Lower lobe of right lung (tissue), 2 donors: ENCODE measurements at regions not wholly inside any gene's neighbourhood (a gene's known extent, or its start where the extent isn't known, plus 50 kb on each side); places are given as distances from the start of the nearest gene placed in this dataset.

Experiments
- ATAC-seq, 2 donors: fragments of 200-7000 bp; cut with Tn5 transposase; one replicate each; pipeline ENCODE4 v1.9.1; 2020 to 2022; ENCODE audit warnings: mild to moderate bottlenecking in 2 of 2, moderate library complexity in 2 of 2
- DNase-seq: peaks from one replicate; pipeline ENCODE4 v3.0.0-alpha.2; 2020
- H3K27ac ChIP-seq: fragments of 200-600 bp; one replicate; pipeline ENCODE4 v1.8.0; 2022
- H3K27me3 ChIP-seq: fragments of 200-600 bp; one replicate; pipeline ENCODE4 v1.8.0; 2022; ENCODE audit warnings: low read depth
- H3K36me3 ChIP-seq: fragments of 200-600 bp; one replicate; pipeline ENCODE4 v1.8.0; 2022; ENCODE audit warnings: mild to moderate bottlenecking
- H3K4me1 ChIP-seq: fragments of 200-600 bp; one replicate; pipeline ENCODE4 v1.8.0; 2022
- H3K4me3 ChIP-seq: fragments of 200-600 bp; one replicate; pipeline ENCODE4 v1.8.0; 2022; ENCODE audit warnings: mild to moderate bottlenecking
- H3K9me3 ChIP-seq: fragments of 200-600 bp; one replicate; pipeline ENCODE4 v1.8.0; 2022
- intact Hi-C: fragments of 100-400 bp; cut with DNase I; formaldehyde crosslinking; loops from one replicate; pipeline ENCODE4 v1.11.0; 2022
- TF ChIP-seq, protein P1 (sequence below): fragments of 200-600 bp; IDR thresholded peaks from one replicate; pipeline ENCODE4 v1.8.0; 2022; ENCODE audit warnings: antibody characterized with exemption, mild to moderate bottlenecking
- donor health status: DM: no; HTN: yes; CAD: no; lungs with severe emphysema.

DNA sequence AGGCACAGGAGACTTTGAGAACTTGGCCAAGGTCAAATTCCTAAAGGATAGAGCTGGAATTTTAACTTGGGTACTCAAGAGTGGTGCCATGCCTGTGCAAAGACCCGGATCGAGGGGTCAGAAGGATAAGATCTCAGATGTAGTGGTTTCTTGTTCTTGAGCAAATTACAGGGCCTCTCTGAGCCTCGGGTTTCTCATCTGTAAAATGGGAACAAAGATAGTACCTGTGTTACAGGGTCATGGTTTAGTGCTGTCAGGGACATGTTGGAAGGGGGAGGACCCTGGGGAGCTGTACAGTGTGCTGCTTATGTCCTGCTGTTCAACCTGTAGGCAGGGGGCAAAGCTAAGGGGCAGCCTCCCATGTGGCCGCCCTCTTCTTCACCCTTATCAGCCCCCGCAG lies 173.5 kb upstream of the HAAO start:
- no peaks in the 10 kb centered on the region for H3K36me3 ChIP-seq
- DNase-seq (no peak), ATAC-seq (no peak)
- H3K27me3 ChIP-seq, result no peaks in the 10 kb centered on the region
- peaks cover 34% of the 10 kb centered on the region for H3K4me1 ChIP-seq
- no peak overlapping the region for H3K4me3 ChIP-seq
- TF ChIP-seq, protein P1, sequence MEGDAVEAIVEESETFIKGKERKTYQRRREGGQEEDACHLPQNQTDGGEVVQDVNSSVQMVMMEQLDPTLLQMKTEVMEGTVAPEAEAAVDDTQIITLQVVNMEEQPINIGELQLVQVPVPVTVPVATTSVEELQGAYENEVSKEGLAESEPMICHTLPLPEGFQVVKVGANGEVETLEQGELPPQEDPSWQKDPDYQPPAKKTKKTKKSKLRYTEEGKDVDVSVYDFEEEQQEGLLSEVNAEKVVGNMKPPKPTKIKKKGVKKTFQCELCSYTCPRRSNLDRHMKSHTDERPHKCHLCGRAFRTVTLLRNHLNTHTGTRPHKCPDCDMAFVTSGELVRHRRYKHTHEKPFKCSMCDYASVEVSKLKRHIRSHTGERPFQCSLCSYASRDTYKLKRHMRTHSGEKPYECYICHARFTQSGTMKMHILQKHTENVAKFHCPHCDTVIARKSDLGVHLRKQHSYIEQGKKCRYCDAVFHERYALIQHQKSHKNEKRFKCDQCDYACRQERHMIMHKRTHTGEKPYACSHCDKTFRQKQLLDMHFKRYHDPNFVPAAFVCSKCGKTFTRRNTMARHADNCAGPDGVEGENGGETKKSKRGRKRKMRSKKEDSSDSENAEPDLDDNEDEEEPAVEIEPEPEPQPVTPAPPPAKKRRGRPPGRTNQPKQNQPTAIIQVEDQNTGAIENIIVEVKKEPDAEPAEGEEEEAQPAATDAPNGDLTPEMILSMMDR, result no peak
- H3K27ac ChIP-seq, result no peak overlapping the region
- intact Hi-C loops, result no loop called here
- no peaks in the 10 kb centered on the region for H3K9me3 ChIP-seq

DNA sequence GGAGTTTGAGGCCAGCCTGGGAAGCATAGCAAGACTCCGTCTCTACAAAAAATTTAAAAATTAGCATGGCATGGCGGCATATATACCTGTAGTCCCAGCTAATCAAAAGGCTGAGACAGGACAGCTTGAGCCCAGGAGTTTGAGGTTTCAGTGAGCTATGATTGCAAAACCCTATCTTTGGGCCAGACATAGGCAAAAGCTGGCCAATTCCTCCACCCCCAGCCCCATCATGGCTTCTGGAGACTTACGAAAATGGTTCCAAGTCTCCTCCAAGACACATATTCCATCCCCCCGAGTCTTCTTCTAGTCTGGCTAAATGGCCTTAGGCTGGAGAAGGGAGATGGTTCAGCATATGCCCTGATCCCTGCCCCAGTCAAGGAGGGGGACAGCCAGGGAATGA lies 172.8 kb upstream of the HAAO start:
- no peak for ATAC-seq
- no peak for DNase-seq
- Histone ChIP-seq H3K4me3 (no peak overlapping the region), H3K4me1 (peaks cover 41% of the 10 kb centered on the region), H3K9me3 (no peaks in the 10 kb centered on the region), H3K36me3 (no peaks in the 10 kb centered on the region), H3K27ac (peak overlapping the region; percentile 24), H3K27me3 (no peaks in the 10 kb centered on the region)
- TF ChIP-seq, protein P1, result no peak
- intact Hi-C loops, result no loop called here

- peaks cover 48% of the 10 kb centered on the region for H3K4me1 ChIP-seq
- TF ChIP-seq, protein P1, result no peak
- H3K36me3 ChIP-seq, result no peaks in the 10 kb centered on the region
- H3K9me3 ChIP-seq, result no peaks in the 10 kb centered on the region
- peak; percentile 65 for DNase-seq
- intact Hi-C loops, result no loop called here
- no peak overlapping the region for H3K4me3 ChIP-seq
- peak overlapping the region; percentile 24 for H3K27ac ChIP-seq
- H3K27me3 ChIP-seq, result no peaks in the 10 kb centered on the region
- peak; percentile 22 to 42 for ATAC-seq
Observed at GRCh38 chr2:42964439-42965083, 172.2 kb upstream of the HAAO start.

DNA sequence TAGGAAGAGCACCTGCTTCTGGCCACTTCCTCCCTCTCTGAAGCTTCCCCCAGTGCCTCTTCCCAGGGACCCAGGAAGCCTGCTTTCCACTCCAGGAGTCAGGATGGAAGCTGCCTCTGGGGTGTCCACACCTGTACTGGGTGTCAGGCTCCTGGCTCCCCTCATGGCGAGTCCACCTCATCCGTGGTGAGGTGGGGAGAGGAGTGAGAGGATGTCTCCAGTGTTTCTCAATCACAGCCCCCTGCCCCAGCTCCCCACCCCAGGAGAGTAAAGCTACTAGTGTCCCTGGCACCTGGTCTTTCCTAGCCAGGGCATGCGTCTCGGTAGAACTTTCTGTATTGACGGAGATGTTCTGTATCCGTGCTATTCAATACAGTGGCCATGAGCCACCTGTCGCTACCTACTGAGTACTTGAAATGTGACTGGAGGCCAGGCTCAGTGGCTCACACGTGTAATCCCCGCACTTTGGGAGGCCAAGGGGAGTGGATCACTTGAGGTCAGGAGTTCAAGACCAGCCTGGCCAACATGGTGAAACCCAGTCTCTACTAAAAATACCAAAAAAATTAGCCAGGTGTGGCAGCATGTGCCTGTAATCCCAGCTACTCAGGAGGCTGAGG lies 171.2 kb upstream of the HAAO start:
- Histone ChIP-seq H3K4me3 (no peak overlapping the region), H3K27ac (peak overlapping the region; percentile 9), H3K27me3 (no peaks in the 10 kb centered on the region), H3K4me1 (peaks cover 58% of the 10 kb centered on the region), H3K9me3 (no peaks in the 10 kb centered on the region), H3K36me3 (no peaks in the 10 kb centered on the region)
- intact Hi-C loops, result no loop called here
- TF ChIP-seq, protein P1, result no peak
- ATAC-seq (no peak), DNase-seq (no peak)

DNA sequence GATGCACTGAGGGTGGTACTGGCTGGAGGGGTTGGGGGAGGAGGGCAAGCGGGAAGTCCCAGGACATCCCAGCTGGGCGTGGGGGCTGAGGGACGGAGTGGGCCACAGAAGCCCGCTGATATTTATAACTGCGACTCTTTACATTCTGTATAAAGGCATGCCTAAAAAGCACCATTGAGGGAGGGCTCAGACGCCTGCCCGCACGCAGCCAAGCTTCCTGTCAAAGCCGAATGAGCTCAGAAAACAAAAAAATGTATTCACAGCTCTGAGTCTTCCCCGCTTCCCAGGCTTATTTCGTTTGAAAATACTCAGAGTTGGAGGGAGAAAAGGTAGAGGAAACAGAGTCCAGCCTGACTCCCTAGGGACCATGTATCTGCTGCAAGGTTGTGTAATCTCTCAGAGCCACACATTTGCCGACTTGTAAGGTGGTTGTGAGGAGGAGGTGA lies 170.1 kb upstream of the HAAO start:
- H3K4me3 ChIP-seq, result no peak overlapping the region
- H3K36me3 ChIP-seq, result no peaks in the 10 kb centered on the region
- DNase-seq, result no peak
- H3K4me1 ChIP-seq, result peaks cover 57% of the 10 kb centered on the region
- no peaks in the 10 kb centered on the region for H3K9me3 ChIP-seq
- intact Hi-C loops, result no loop called here
- TF ChIP-seq, protein P1, result no peak
- no peak for ATAC-seq
- no peaks in the 10 kb centered on the region for H3K27me3 ChIP-seq
- peak overlapping the region; percentile 75 for H3K27ac ChIP-seq
